Endothelial cell of umbilical vein (primary cell): ENCODE measurements at regions not wholly inside any gene's neighbourhood (a gene's known extent, or its start where the extent isn't known, plus 50 kb on each side); places are given as distances from the start of the nearest gene placed in this dataset.
"Not testable (repeated sequence)": the region's sequence is repeated elsewhere in the genome, so short reads cannot be mapped to it uniquely, and the experiment has no call there.

Source experiments
- BruUV-seq: library from RNA; stranded (reverse); fragments of 400-500 nt; replicated peaks from 2 replicates; lab custom pipeline; 2021; lab: Mats Ljungman, UMichigan
- CTCF ChIA-PET: fragments of 300-600, 350-600 bp; sonication (Branson Sonifier 250); formaldehyde crosslinking; loops from one replicate; lab custom pipeline; 2021; ENCODE audit warnings: antibody characterized with exemption, inconsistent platforms; lab: Charles Lee
- POLR2A ChIA-PET: fragments of 300-600, 350-600 bp; sonication (Branson Sonifier 250); formaldehyde crosslinking; loops from one replicate; lab custom pipeline; 2021; ENCODE audit warnings: antibody characterized with exemption, inconsistent platforms; lab: Charles Lee
- DNase-seq: peaks from one replicate; pipeline ENCODE4 v3.0.0-alpha.2; 2011; ENCODE audit warnings: low read depth, low spot score
- FAIRE-seq: peaks from 2 replicates; lab custom pipeline; 2011; peaks lifted over from hg19 to GRCh38; lab: Jason Lieb, UNC
- H2AFZ ChIP-seq: 2 replicates; pipeline ENCODE4 v1.6.0; 2012; ENCODE audit warnings: low read depth, low read length, control low read depth, inconsistent platforms
- H3K27ac ChIP-seq: 2 replicates; pipeline ENCODE4 v1.5.1; 2011; ENCODE audit warnings: low read depth, mild to moderate bottlenecking, control low read depth, low read length, moderate library complexity; ENCODE audit not compliant: insufficient read depth
- H3K27me3 ChIP-seq, 2 experiments: 2 replicates each; pipeline versions ENCODE4 v1.6.0 to v1.6.1; 2011; ENCODE audit warnings: low read length in 2 of 2, mixed read lengths in 1 of 2; ENCODE audit not compliant: control insufficient read depth in 2 of 2, insufficient read depth in 2 of 2
- H3K36me3 ChIP-seq, 2 experiments: 2 replicates in 1 of 2; 3 replicates in 1 of 2; pipeline ENCODE4 v1.5.1; 2011; ENCODE audit warnings: low read length in 2 of 2, mild to moderate bottlenecking in 1 of 2, moderate library complexity in 1 of 2; ENCODE audit not compliant: control insufficient read depth in 2 of 2, insufficient read depth in 2 of 2; ENCODE audit errors: extremely low read depth in 1 of 2
- H3K4me1 ChIP-seq: 3 replicates; pipeline ENCODE4 v1.5.1; 2011; ENCODE audit warnings: mild to moderate bottlenecking, low read length; ENCODE audit not compliant: control insufficient read depth, insufficient read depth; ENCODE audit errors: extremely low read depth
- H3K4me2 ChIP-seq: 2 replicates; pipeline ENCODE4 v1.6.1; 2011; ENCODE audit warnings: low read length, control low read depth, mixed read lengths; ENCODE audit not compliant: insufficient read depth
- H3K4me3 ChIP-seq, 3 experiments: fragments of 200-600 bp in 1 of 3; sonication (generic), shearing (Covaris generic) in 1 of 3; replicated peaks in 1 of 3; 2 replicates each; pipeline ENCODE4 v1.5.1; 2011 to 2016; ENCODE audit warnings: control low read depth in 3 of 3, low read length in 3 of 3, mild to moderate bottlenecking in 2 of 3, inconsistent platforms in 1 of 3, low read depth in 1 of 3, moderate library complexity in 1 of 3; ENCODE audit not compliant: insufficient read depth in 1 of 3
- H3K79me2 ChIP-seq: 2 replicates; pipeline ENCODE4 v1.6.0; 2012; ENCODE audit warnings: low read length, inconsistent platforms; ENCODE audit not compliant: control insufficient read depth, insufficient read depth
- H3K9ac ChIP-seq: replicated peaks from 2 replicates; pipeline ENCODE3; 2011; ENCODE audit warnings: low read length, control low read depth; ENCODE audit not compliant: insufficient read depth; ENCODE audit errors: extremely low read depth
- H3K9me1 ChIP-seq: replicated peaks from 3 replicates; pipeline ENCODE4 v1.6.0; 2011; ENCODE audit warnings: mild to moderate bottlenecking, low read length; ENCODE audit not compliant: control insufficient read depth, insufficient read depth; ENCODE audit errors: extremely low read depth
- H3K9me3 ChIP-seq: replicated peaks from 2 replicates; pipeline ENCODE4 v1.5.1; 2012; ENCODE audit warnings: low read length, inconsistent platforms; ENCODE audit not compliant: control insufficient read depth, insufficient read depth
- H4K20me1 ChIP-seq: replicated peaks from 2 replicates; pipeline ENCODE3; 2011; ENCODE audit warnings: mild to moderate bottlenecking, low read length; ENCODE audit not compliant: control insufficient read depth, insufficient read depth; ENCODE audit errors: extremely low read depth
- EZH2 ChIP-seq: IDR thresholded peaks from 2 replicates; pipeline ENCODE4 v1.6.1; 2012; ENCODE audit warnings: borderline replicate concordance, low read depth, mild to moderate bottlenecking, moderate library complexity, low read length, inconsistent platforms; ENCODE audit not compliant: severe bottlenecking
- FOS ChIP-seq: IDR thresholded peaks from 2 replicates; pipeline ENCODE4 v1.6.1; 2011; ENCODE audit warnings: mild to moderate bottlenecking, low read length, moderate library complexity, borderline replicate concordance; ENCODE audit not compliant: insufficient read depth
- GATA2 ChIP-seq: IDR thresholded peaks from 2 replicates; pipeline ENCODE4 v1.7.0; 2011; ENCODE audit warnings: low read depth, mild to moderate bottlenecking, moderate library complexity, mixed read lengths, low read length; ENCODE audit not compliant: insufficient read length, insufficient read depth
- JUN ChIP-seq: IDR thresholded peaks from 2 replicates; pipeline ENCODE4 v1.6.1; 2011; ENCODE audit warnings: borderline replicate concordance, low read depth; ENCODE audit not compliant: insufficient read length, insufficient read depth
- MYC ChIP-seq: IDR thresholded peaks from one replicate; pipeline ENCODE4 v1.6.1; 2011; ENCODE audit warnings: mild to moderate bottlenecking, low read depth, low read length
- POLR2A ChIP-seq: IDR thresholded peaks from 2 replicates; pipeline ENCODE4 v1.6.1; 2012; ENCODE audit warnings: low read depth, mild to moderate bottlenecking, control low read depth, low read length
- POLR2AphosphoS5 ChIP-seq: IDR thresholded peaks from 2 replicates; pipeline ENCODE4 v1.6.1; 2012; ENCODE audit warnings: low read depth, mild to moderate bottlenecking, control low read depth, low read length, moderate library complexity; ENCODE audit not compliant: insufficient read depth
- dilution Hi-C: fragments of 300-500 bp; cut with MboI; formaldehyde crosslinking; loops from one replicate; pipeline ENCODE4 v1.15.0; 2019; ENCODE audit warnings: low sequenced_read_pairs; ENCODE audit not compliant: extremely low pct_ligation_motif_present
- intact Hi-C: fragments of 100-400 bp; cut with micrococcal nuclease; formaldehyde crosslinking; loops from one replicate; pipeline ENCODE4 v1.10.0; 2022
- TF ChIP-seq, protein P1 (sequence below), 2 donors: IDR thresholded peaks; 1 replicate in 1 of 2; 2 replicates in 1 of 2; pipeline ENCODE4 v1.5.1; 2011; ENCODE audit warnings: low read length in 2 of 2, mild to moderate bottlenecking in 2 of 2, moderate library complexity in 2 of 2, control low read depth in 1 of 2, inconsistent platforms in 1 of 2, low read depth in 1 of 2; ENCODE audit not compliant: insufficient read depth in 1 of 2; ENCODE audit errors: extremely low read depth in 1 of 2
- TF ChIP-seq, protein P2 (sequence below): IDR thresholded peaks from 2 replicates; pipeline ENCODE4 v1.6.1; 2011; ENCODE audit not compliant: insufficient read depth, insufficient read length

DNA sequence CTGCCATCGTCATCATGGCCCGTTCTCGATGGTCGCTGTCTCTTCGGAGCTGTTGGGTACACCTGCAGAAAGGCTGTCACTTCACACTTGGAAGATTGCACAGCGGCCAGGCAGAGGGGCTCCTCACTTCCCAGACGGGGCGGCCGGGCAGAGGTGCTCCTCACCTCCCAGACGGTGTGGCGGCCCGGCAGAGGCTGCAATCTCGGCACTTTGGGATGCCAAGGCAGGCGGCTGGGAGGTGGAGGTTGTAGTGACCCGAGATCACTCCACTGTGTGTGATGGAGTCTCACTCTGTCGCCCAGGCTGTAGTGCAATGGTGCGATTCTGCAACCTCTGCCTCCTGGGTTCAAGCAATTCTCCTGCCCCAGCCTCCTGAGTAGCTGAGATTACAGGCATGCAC is 192.4 kb downstream of the RTP5 start:
- H3K4me3 ChIP-seq, CTCF ChIA-PET, POLR2A ChIA-PET, H4K20me1 ChIP-seq, H3K4me1 ChIP-seq, H3K9me3 ChIP-seq, H3K79me2 ChIP-seq, intact Hi-C loops, H2AFZ ChIP-seq, BruUV-seq, FAIRE-seq, dilution Hi-C loops, H3K27ac ChIP-seq, H3K36me3 ChIP-seq, H3K4me2 ChIP-seq, H3K9ac ChIP-seq, H3K27me3 ChIP-seq, DNase-seq, H3K9me1 ChIP-seq: not testable (repeated sequence)

DNA sequence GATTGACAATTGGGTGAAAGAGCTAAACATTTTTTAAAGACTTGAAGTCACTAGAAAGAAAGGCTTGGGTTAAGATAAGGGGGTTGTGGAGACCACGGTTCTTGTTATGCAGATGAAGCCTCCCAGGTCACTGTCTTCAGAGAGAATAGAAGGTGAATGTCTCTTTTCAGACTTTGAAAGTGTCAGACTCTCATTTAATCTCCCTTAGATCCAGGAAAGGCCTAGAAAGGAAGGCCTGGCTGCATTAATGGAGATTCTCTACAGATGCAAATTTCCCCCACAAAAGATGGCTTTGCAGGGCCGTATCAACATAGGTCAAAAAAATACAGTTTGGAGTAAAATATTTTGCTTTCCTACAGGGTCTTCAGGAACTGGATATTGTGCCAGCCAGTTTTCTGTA is 193.9 kb downstream of the RTP5 start:
- ChIA-PET POLR2A (no interaction called here), CTCF (no interaction called here)
- H3K27ac ChIP-seq = no peak overlapping the region
- H3K79me2 ChIP-seq = no peaks in the 10 kb centered on the region
- TF ChIP-seq, protein P1, sequence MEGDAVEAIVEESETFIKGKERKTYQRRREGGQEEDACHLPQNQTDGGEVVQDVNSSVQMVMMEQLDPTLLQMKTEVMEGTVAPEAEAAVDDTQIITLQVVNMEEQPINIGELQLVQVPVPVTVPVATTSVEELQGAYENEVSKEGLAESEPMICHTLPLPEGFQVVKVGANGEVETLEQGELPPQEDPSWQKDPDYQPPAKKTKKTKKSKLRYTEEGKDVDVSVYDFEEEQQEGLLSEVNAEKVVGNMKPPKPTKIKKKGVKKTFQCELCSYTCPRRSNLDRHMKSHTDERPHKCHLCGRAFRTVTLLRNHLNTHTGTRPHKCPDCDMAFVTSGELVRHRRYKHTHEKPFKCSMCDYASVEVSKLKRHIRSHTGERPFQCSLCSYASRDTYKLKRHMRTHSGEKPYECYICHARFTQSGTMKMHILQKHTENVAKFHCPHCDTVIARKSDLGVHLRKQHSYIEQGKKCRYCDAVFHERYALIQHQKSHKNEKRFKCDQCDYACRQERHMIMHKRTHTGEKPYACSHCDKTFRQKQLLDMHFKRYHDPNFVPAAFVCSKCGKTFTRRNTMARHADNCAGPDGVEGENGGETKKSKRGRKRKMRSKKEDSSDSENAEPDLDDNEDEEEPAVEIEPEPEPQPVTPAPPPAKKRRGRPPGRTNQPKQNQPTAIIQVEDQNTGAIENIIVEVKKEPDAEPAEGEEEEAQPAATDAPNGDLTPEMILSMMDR (IDR thresholded peaks at IDR 0.05; ENCODE audit: extremely low read depth in 1 of 2, insufficient read depth in 1 of 2, low read depth in 1 of 2, low read length in 2 of 2) = no peak
- TF ChIP-seq POLR2AphosphoS5 = no peak
- no peak for TF ChIP-seq FOS
- TF ChIP-seq JUN = no peak
- no peak for TF ChIP-seq POLR2A
- no peak for TF ChIP-seq MYC
- TF ChIP-seq, protein P2, sequence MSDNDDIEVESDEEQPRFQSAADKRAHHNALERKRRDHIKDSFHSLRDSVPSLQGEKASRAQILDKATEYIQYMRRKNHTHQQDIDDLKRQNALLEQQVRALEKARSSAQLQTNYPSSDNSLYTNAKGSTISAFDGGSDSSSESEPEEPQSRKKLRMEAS = no peak
- no peak for TF ChIP-seq EZH2
- TF ChIP-seq GATA2 = no peak
- H3K27me3 ChIP-seq = peaks cover 0 to 2% of the 10 kb centered on the region in 2 experiments
- BruUV-seq = no TSS peak
- H3K9ac ChIP-seq = no peak overlapping the region
- no peaks in the 10 kb centered on the region for H3K9me1 ChIP-seq
- FAIRE-seq (no peak), DNase-seq (no peak)
- no peaks in the 10 kb centered on the region for H3K36me3 ChIP-seq
- H3K9me3 ChIP-seq = no peaks in the 10 kb centered on the region
- dilution Hi-C loops (no loop called here), intact Hi-C loops (no loop called here)
- H4K20me1 ChIP-seq = no peaks in the 10 kb centered on the region
- no peak overlapping the region for H3K4me2 ChIP-seq
- no peak overlapping the region for H3K4me3 ChIP-seq
- no peaks in the 10 kb centered on the region for H3K4me1 ChIP-seq
- H2AFZ ChIP-seq = no peak overlapping the region
